Fibroblast of lung (primary cell): ENCODE measurements at regions not wholly inside any gene's neighbourhood (a gene's known extent, or its start where the extent isn't known, plus 50 kb on each side); places are given as distances from the start of the nearest gene placed in this dataset.

Experiments
- DNase-seq, 2 donors: peaks; one replicate each; pipeline versions ENCODE4 v3.0.0 to v3.0.0-alpha.2; 2010; ENCODE audit warnings: low read depth in 2 of 2
- H2AFZ ChIP-seq: 2 replicates; pipeline ENCODE4 v1.5.1; 2012; ENCODE audit warnings: low read length, control low read depth, inconsistent platforms
- H3K27ac ChIP-seq: 2 replicates; pipeline ENCODE4 v1.5.1; 2011; ENCODE audit warnings: low read length, control low read depth; ENCODE audit not compliant: insufficient read depth
- H3K27me3 ChIP-seq: 2 replicates; pipeline ENCODE4 v1.5.1; 2011; ENCODE audit warnings: mild to moderate bottlenecking, low read length; ENCODE audit not compliant: control insufficient read depth, insufficient read depth
- H3K36me3 ChIP-seq: 2 replicates; pipeline ENCODE4 v1.5.1; 2011; ENCODE audit warnings: low read length; ENCODE audit not compliant: control insufficient read depth, insufficient read depth
- H3K4me1 ChIP-seq: 2 replicates; pipeline ENCODE4 v1.5.1; 2011; ENCODE audit warnings: low read length; ENCODE audit not compliant: control insufficient read depth, insufficient read depth; ENCODE audit errors: extremely low read depth
- H3K4me2 ChIP-seq: 2 replicates; pipeline ENCODE4 v1.5.1; 2011; ENCODE audit warnings: low read length, control low read depth; ENCODE audit not compliant: insufficient read depth; ENCODE audit errors: extremely low read depth
- H3K4me3 ChIP-seq, 4 experiments: fragments of 200-600 bp in 1 of 4; sonication (generic) in 1 of 4; replicated peaks in 1 of 4; 2 replicates each; pipeline ENCODE4 v1.5.1; 2011 to 2016; ENCODE audit warnings: low read length in 4 of 4, low read depth in 3 of 4, mild to moderate bottlenecking in 3 of 4, control low read depth in 2 of 4, inconsistent platforms in 1 of 4, mixed read lengths in 1 of 4; ENCODE audit not compliant: insufficient read depth in 1 of 4; ENCODE audit errors: control extremely low read depth in 1 of 4
- H3K79me2 ChIP-seq: 2 replicates; pipeline ENCODE4 v1.5.1; 2012; ENCODE audit warnings: mild to moderate bottlenecking, low read length, inconsistent platforms; ENCODE audit not compliant: control insufficient read depth, insufficient read depth
- H3K9ac ChIP-seq: 2 replicates; pipeline ENCODE4 v1.5.1; 2011; ENCODE audit warnings: mild to moderate bottlenecking, low read length, control low read depth; ENCODE audit not compliant: insufficient read depth
- H3K9me3 ChIP-seq: 2 replicates; pipeline ENCODE4 v1.5.1; 2012; ENCODE audit warnings: low read depth, low read length; ENCODE audit not compliant: control insufficient read depth, insufficient read depth
- H4K20me1 ChIP-seq: 2 replicates; pipeline ENCODE4 v1.5.1; 2011; ENCODE audit warnings: low read length; ENCODE audit not compliant: control insufficient read depth, insufficient read depth; ENCODE audit errors: extremely low read depth
- CTCF ChIP-seq, 2 donors: IDR thresholded peaks in 1 of 2; conservative IDR thresholded peaks in 1 of 2; 1 replicate in 1 of 2; 2 replicates in 1 of 2; pipeline ENCODE4 v1.5.1; 2011 to 2012; ENCODE audit warnings: low read length in 2 of 2, control low read depth in 1 of 2, inconsistent platforms in 1 of 2, low read depth in 1 of 2, mild to moderate bottlenecking in 1 of 2
- EZH2 ChIP-seq: IDR thresholded peaks from 2 replicates; pipeline ENCODE4 v1.5.1; 2012; ENCODE audit warnings: low read length, control low read depth, mild to moderate bottlenecking; ENCODE audit errors: missing control alignments

- Histone ChIP-seq H3K4me3 (no peak overlapping the region), H3K27me3 (no peaks in the 10 kb centered on the region), H3K36me3 (no peaks in the 10 kb centered on the region), H3K4me1 (peaks cover 17% of the 10 kb centered on the region), H2AFZ (no peak overlapping the region), H3K79me2 (no peaks in the 10 kb centered on the region), H3K4me2 (no peak overlapping the region), H4K20me1 (no peaks in the 10 kb centered on the region), H3K27ac (no peak overlapping the region), H3K9ac (no peak overlapping the region), H3K9me3 (no peaks in the 10 kb centered on the region)
- TF ChIP-seq EZH2 (no peak), CTCF (conservative IDR thresholded peaks at IDR 0.05 in 1 of 2, IDR thresholded peaks at IDR 0.05 in 1 of 2; ENCODE audit: low read depth in 1 of 2, low read length in 2 of 2) (no peak)
- peak; percentile 18 to 87 for DNase-seq
Observed at GRCh38 chr3:23713641-23714040, 92.1 kb upstream of the UBE2E1 start.

- TF ChIP-seq EZH2 (no peak), CTCF (conservative IDR thresholded peaks at IDR 0.05 in 1 of 2, IDR thresholded peaks at IDR 0.05 in 1 of 2; ENCODE audit: low read depth in 1 of 2, low read length in 2 of 2) (no peak)
- no peak for DNase-seq
- Histone ChIP-seq H3K4me2 (no peak overlapping the region), H3K27ac (no peak overlapping the region), H2AFZ (no peak overlapping the region), H3K4me3 (no peak overlapping the region), H3K79me2 (no peaks in the 10 kb centered on the region), H3K9ac (no peak overlapping the region), H3K4me1 (peaks cover 2% of the 10 kb centered on the region), H4K20me1 (no peaks in the 10 kb centered on the region), H3K27me3 (no peaks in the 10 kb centered on the region), H3K9me3 (no peaks in the 10 kb centered on the region), H3K36me3 (no peaks in the 10 kb centered on the region)
Observed at GRCh38 chr3:23720059-23720458, 85.7 kb upstream of the UBE2E1 start.

- Histone ChIP-seq H3K27me3 (no peaks in the 10 kb centered on the region), H3K27ac (no peak overlapping the region), H3K36me3 (no peaks in the 10 kb centered on the region), H3K4me2 (peak overlapping the region; percentile 45), H2AFZ (no peak overlapping the region), H3K4me3 (no peak overlapping the region), H3K9me3 (no peaks in the 10 kb centered on the region), H3K9ac (no peak overlapping the region), H3K79me2 (no peaks in the 10 kb centered on the region), H3K4me1 (peaks cover 2% of the 10 kb centered on the region), H4K20me1 (no peaks in the 10 kb centered on the region)
- peak in 1 of 2 donors; percentile 81 for DNase-seq
- TF ChIP-seq EZH2 (no peak), CTCF (conservative IDR thresholded peaks at IDR 0.05 in 1 of 2, IDR thresholded peaks at IDR 0.05 in 1 of 2; ENCODE audit: low read depth in 1 of 2, low read length in 2 of 2) (no peak)
Observed at GRCh38 chr3:23720885-23721284, 84.9 kb upstream of the UBE2E1 start.
